Loucy (cell line): ENCODE measurements at regions not wholly inside any gene's neighbourhood (a gene's known extent, or its start where the extent isn't known, plus 50 kb on each side); places are given as distances from the start of the nearest gene placed in this dataset.
A peak's percentile ranks its signal among the peaks of the same experiment; 100 is the strongest.
"Not testable (repeated sequence)": the region's sequence is repeated elsewhere in the genome, so short reads cannot be mapped to it uniquely, and the experiment has no call there.

ENCODE experiments used
- H2AFZ ChIP-seq: fragments of 200-600 bp; sonication (generic); 2 replicates; pipeline ENCODE4 v1.6.0; 2016; ENCODE audit warnings: antibody characterized with exemption, mild to moderate bottlenecking, low read length, moderate library complexity
- H3F3A ChIP-seq: fragments of 200-600 bp; 2 replicates; pipeline ENCODE4 v1.6.0; 2016; ENCODE audit warnings: antibody characterized with exemption, low read depth, mild to moderate bottlenecking
- H3K27me3 ChIP-seq: fragments of 200-600 bp; sonication (generic); 2 replicates; pipeline ENCODE4 v1.6.1; 2014; ENCODE audit warnings: low read length, mild to moderate bottlenecking; ENCODE audit not compliant: insufficient read depth, poor library complexity, severe bottlenecking
- H3K36me3 ChIP-seq: fragments of 200-600 bp; sonication (generic); 2 replicates; pipeline ENCODE4 v1.6.1; 2016; ENCODE audit warnings: low read length; ENCODE audit not compliant: insufficient read depth
- H3K4me1 ChIP-seq: fragments of 200-600 bp; sonication (generic); 2 replicates; pipeline ENCODE4 v1.5.1; 2014; ENCODE audit warnings: low read length, mild to moderate bottlenecking; ENCODE audit not compliant: insufficient read depth, poor library complexity, severe bottlenecking
- H3K4me2 ChIP-seq: fragments of 200-600 bp; sonication (generic); 2 replicates; pipeline ENCODE4 v1.6.0; 2014; ENCODE audit warnings: antibody characterized with exemption, low read length, low read depth, mild to moderate bottlenecking; ENCODE audit not compliant: poor library complexity, severe bottlenecking
- H3K4me3 ChIP-seq: fragments of 200-600 bp; sonication (generic); 2 replicates; pipeline ENCODE4 v1.5.1; 2014; ENCODE audit warnings: low read length, mild to moderate bottlenecking, mixed read lengths; ENCODE audit not compliant: poor library complexity, severe bottlenecking
- H3K79me2 ChIP-seq: fragments of 200-600 bp; sonication (generic); 2 replicates; pipeline ENCODE4 v1.6.1; 2014; ENCODE audit warnings: low read length; ENCODE audit not compliant: insufficient read depth
- H3K9ac ChIP-seq: fragments of 200-600 bp; sonication (generic); 2 replicates; pipeline ENCODE4 v1.6.0; 2014; ENCODE audit warnings: mild to moderate bottlenecking, low read depth, low read length, moderate library complexity; ENCODE audit not compliant: poor library complexity, severe bottlenecking
- H3K9me2 ChIP-seq: fragments of 200-600 bp; sonication (generic); replicated peaks from 2 replicates; pipeline ENCODE4 v1.6.1; 2016; ENCODE audit warnings: low read depth, low read length, mixed read lengths
- H3K9me3 ChIP-seq: fragments of 200-600 bp; sonication (generic); 2 replicates; pipeline ENCODE4 v1.6.1; 2014; ENCODE audit warnings: mild to moderate bottlenecking, antibody characterized with exemption, low read length, low read depth; ENCODE audit not compliant: insufficient read depth
- H4K20me1 ChIP-seq: fragments of 200-600 bp; sonication (generic); 2 replicates; pipeline ENCODE4 v1.6.0; 2014; ENCODE audit warnings: antibody characterized with exemption, low read length, mild to moderate bottlenecking; ENCODE audit not compliant: insufficient read depth, poor library complexity, severe bottlenecking
- CTCF ChIP-seq: fragments of 200-600 bp; sonication (generic); conservative IDR thresholded peaks from 2 replicates; pipeline ENCODE4 v1.5.1; 2014; ENCODE audit warnings: mild to moderate bottlenecking, antibody characterized with exemption, low read length
- EZH2phosphoT487 ChIP-seq: fragments of 200-600 bp; IDR thresholded peaks from 2 replicates; pipeline ENCODE4 v1.6.1; 2018; ENCODE audit warnings: antibody characterized with exemption, mild to moderate bottlenecking, moderate library complexity, borderline replicate concordance

- TF ChIP-seq EZH2phosphoT487 (no peak), CTCF (no peak)
- Histone ChIP-seq H3K9ac (no peak overlapping the region), H3K4me2 (no peak overlapping the region), H3K79me2 (no peaks in the 10 kb centered on the region), H3F3A (no peaks in the 10 kb centered on the region), H3K9me2 (no peaks in the 10 kb centered on the region), H3K36me3 (no peaks in the 10 kb centered on the region), H3K4me1 (no peaks in the 10 kb centered on the region), H3K27me3 (no peaks in the 10 kb centered on the region), H3K4me3 (no peak overlapping the region), H2AFZ (no peak overlapping the region), H3K9me3 (no peaks in the 10 kb centered on the region), H4K20me1 (no peaks in the 10 kb centered on the region)
Measured at GRCh38 chr1:183739741-183740271, 65.1 kb upstream of the RGL1 start.

GRCh38 chr1:183739082-183739481 lies 65.8 kb upstream of the RGL1 start:
- no peaks in the 10 kb centered on the region for H3K27me3 ChIP-seq
- H3K9me3 ChIP-seq: no peaks in the 10 kb centered on the region
- H3K4me2 ChIP-seq: no peak overlapping the region
- no peak overlapping the region for H3K9ac ChIP-seq
- H3F3A ChIP-seq: no peaks in the 10 kb centered on the region
- H3K4me3 ChIP-seq: no peak overlapping the region
- H3K4me1 ChIP-seq: no peaks in the 10 kb centered on the region
- no peaks in the 10 kb centered on the region for H3K36me3 ChIP-seq
- no peaks in the 10 kb centered on the region for H3K9me2 ChIP-seq
- TF ChIP-seq EZH2phosphoT487 (no peak), CTCF (peak; percentile 22; the same call in 1 of the 2 replicates)
- no peak overlapping the region for H2AFZ ChIP-seq
- no peaks in the 10 kb centered on the region for H3K79me2 ChIP-seq
- no peaks in the 10 kb centered on the region for H4K20me1 ChIP-seq

GRCh38 chr1:183737916-183738315 lies 67.0 kb upstream of the RGL1 start:
- not testable (repeated sequence) for H3K9me3 ChIP-seq, H4K20me1 ChIP-seq, H3K4me1 ChIP-seq

GRCh38 chr1:183736343-183736742 lies 68.6 kb upstream of the RGL1 start:
- TF ChIP-seq EZH2phosphoT487: no peak
- TF ChIP-seq CTCF: no peak
- Histone ChIP-seq H3K4me3 (no peak overlapping the region), H3K9me2 (no peaks in the 10 kb centered on the region), H3K9ac (no peak overlapping the region), H3K4me2 (no peak overlapping the region), H3K79me2 (no peaks in the 10 kb centered on the region), H3K36me3 (no peaks in the 10 kb centered on the region), H3K4me1 (peaks cover 8% of the 10 kb centered on the region), H2AFZ (no peak overlapping the region), H3K9me3 (no peaks in the 10 kb centered on the region), H3F3A (no peaks in the 10 kb centered on the region), H4K20me1 (no peaks in the 10 kb centered on the region), H3K27me3 (no peaks in the 10 kb centered on the region)

More at GRCh38 chr1:183737916-183738315, 67.0 kb upstream of the RGL1 start:
- H3K9me2 ChIP-seq, H3K4me3 ChIP-seq, H3K9ac ChIP-seq, H3K4me2 ChIP-seq, H3F3A ChIP-seq, H3K27me3 ChIP-seq, H3K36me3 ChIP-seq, H2AFZ ChIP-seq, H3K79me2 ChIP-seq: not testable (repeated sequence)
